ENCODE measurements at regions not wholly inside any gene's neighbourhood (a gene's known extent, or its start where the extent isn't known, plus 50 kb on each side); places are given as distances from the start of the nearest gene placed in this dataset.

- H3K4me3 ChIP-seq: no peak overlapping the region
- H3K27me3 ChIP-seq: no peaks in the 10 kb centered on the region
- DNase-seq (ENCODE audit: low spot score in 2 of 2): no peak
- WGBS, 2 donors: 58 to 63% methylated on average over 4 of the region's 4 CpGs
- TF ChIP-seq POLR2A (IDR thresholded peaks at IDR 0.05): no peak
- TF ChIP-seq CTCF (IDR thresholded peaks at IDR 0.05): no peak
- TF ChIP-seq EP300 (IDR thresholded peaks at IDR 0.05): no peak
- H3K9me3 ChIP-seq: no peaks in the 10 kb centered on the region
- no peaks in the 10 kb centered on the region for H3K4me1 ChIP-seq
- no peak overlapping the region for H3K27ac ChIP-seq
- no peaks in the 10 kb centered on the region for H3K36me3 ChIP-seq
These were observed 191.3 kb upstream of the NREP start for GRCh38 chr5:111948092-111948841.

GRCh38 chr5:111946556-111946955 is 189.6 kb upstream of the NREP start:
- Histone ChIP-seq H3K4me3 (no peak overlapping the region), H3K9me3 (no peaks in the 10 kb centered on the region), H3K36me3 (no peaks in the 10 kb centered on the region), H3K27me3 (no peaks in the 10 kb centered on the region), H3K27ac (no peak overlapping the region), H3K4me1 (no peaks in the 10 kb centered on the region)
- no peak for DNase-seq (ENCODE audit: low spot score in 2 of 2)
- WGBS, 2 donors: 68 to 73% methylated on average over 2 of the region's 2 CpGs
- TF ChIP-seq CTCF (IDR thresholded peaks at IDR 0.05) (no peak), EP300 (IDR thresholded peaks at IDR 0.05) (no peak), POLR2A (IDR thresholded peaks at IDR 0.05) (no peak)

GRCh38 chr5:111945535-111945934 is 188.5 kb upstream of the NREP start:
- H3K9me3 ChIP-seq: no peaks in the 10 kb centered on the region
- H3K4me3 ChIP-seq: no peak overlapping the region
- no peak for DNase-seq (ENCODE audit: low spot score in 2 of 2)
- TF ChIP-seq POLR2A (IDR thresholded peaks at IDR 0.05) (no peak), CTCF (IDR thresholded peaks at IDR 0.05) (no peak), EP300 (IDR thresholded peaks at IDR 0.05) (no peak)
- WGBS, 2 donors: 50 to 74% methylated on average over 1 of the region's 1 CpG
- H3K27me3 ChIP-seq: no peaks in the 10 kb centered on the region
- no peaks in the 10 kb centered on the region for H3K4me1 ChIP-seq
- no peaks in the 10 kb centered on the region for H3K36me3 ChIP-seq
- no peak overlapping the region for H3K27ac ChIP-seq

- Histone ChIP-seq H3K36me3 (no peaks in the 10 kb centered on the region), H3K4me1 (no peaks in the 10 kb centered on the region), H3K4me3 (no peak overlapping the region), H3K27me3 (no peaks in the 10 kb centered on the region), H3K27ac (no peak overlapping the region), H3K9me3 (no peaks in the 10 kb centered on the region)
- 77 to 92% methylated on average over 1 of the region's 1 CpG for WGBS, 2 donors
- TF ChIP-seq EP300 (IDR thresholded peaks at IDR 0.05) (no peak), POLR2A (IDR thresholded peaks at IDR 0.05) (no peak), CTCF (IDR thresholded peaks at IDR 0.05) (no peak)
- DNase-seq (ENCODE audit: low spot score in 2 of 2): no peak
These were observed 185.8 kb upstream of the NREP start for GRCh38 chr5:111942661-111943401.

GRCh38 chr5:111942201-111942600 is 185.2 kb upstream of the NREP start:
- Histone ChIP-seq H3K27me3 (no peaks in the 10 kb centered on the region), H3K27ac (no peak overlapping the region), H3K4me1 (no peaks in the 10 kb centered on the region), H3K9me3 (no peaks in the 10 kb centered on the region), H3K4me3 (no peak overlapping the region), H3K36me3 (no peaks in the 10 kb centered on the region)
- 93% methylated on average over 4 of the region's 4 CpGs for WGBS, 2 donors
- TF ChIP-seq CTCF (IDR thresholded peaks at IDR 0.05): no peak
- DNase-seq (ENCODE audit: low spot score in 2 of 2): no peak
